DMS153 (cell line): ENCODE measurements at regions not wholly inside any gene's neighbourhood (a gene's known extent, or its start where the extent isn't known, plus 50 kb on each side); places are given as distances from the start of the nearest gene placed in this dataset.

Source experiments
- DNase-seq: peaks from one replicate; lab custom pipeline; 2025; lab: John Stamatoyannopoulos, UW

GRCh38 chr18:61989138-61989537 is 96.3 kb upstream of the RNF152 start:
- no peak for DNase-seq

- no peak for DNase-seq
Measured at GRCh38 chr18:61988100-61988499, 95.3 kb upstream of the RNF152 start.

GRCh38 chr18:61985681-61986080 is 92.9 kb upstream of the RNF152 start:
- DNase-seq: no peak

GRCh38 chr18:61984349-61984748 is 91.5 kb upstream of the RNF152 start:
- DNase-seq: no peak

GRCh38 chr18:61982475-61982874 is 89.7 kb upstream of the RNF152 start:
- no peak for DNase-seq

- no peak for DNase-seq
Measured at GRCh38 chr18:61980355-61980754, 87.5 kb upstream of the RNF152 start.

GRCh38 chr18:61975526-61976326 is 82.9 kb upstream of the RNF152 start:
- no peak for DNase-seq

- DNase-seq: peak; percentile 45
Measured at GRCh38 chr18:61973273-61974115, 80.7 kb upstream of the RNF152 start.

- peak; percentile 95 for DNase-seq
Measured at GRCh38 chr18:61972389-61973264, 79.8 kb upstream of the RNF152 start.

GRCh38 chr18:61967252-61967891 is 74.6 kb upstream of the RNF152 start:
- no peak for DNase-seq

- DNase-seq: no peak
Measured at GRCh38 chr18:61965311-61965710, 72.5 kb upstream of the RNF152 start.

GRCh38 chr18:61964616-61965015 is 71.8 kb upstream of the RNF152 start:
- no peak for DNase-seq

GRCh38 chr18:61963705-61964104 is 70.9 kb upstream of the RNF152 start:
- DNase-seq: no peak

GRCh38 chr18:61957801-61958516 is 65.2 kb upstream of the RNF152 start:
- DNase-seq: no peak

- DNase-seq: no peak
Measured at GRCh38 chr18:61955644-61956043, 62.8 kb upstream of the RNF152 start.

- no peak for DNase-seq
Measured at GRCh38 chr18:61954096-61954746, 61.4 kb upstream of the RNF152 start.

GRCh38 chr18:61953641-61954040 is 60.8 kb upstream of the RNF152 start:
- no peak for DNase-seq

GRCh38 chr18:61953161-61953560 is 60.4 kb upstream of the RNF152 start:
- no peak for DNase-seq

- DNase-seq: no peak
Measured at GRCh38 chr18:61951396-61951795, 58.6 kb upstream of the RNF152 start.

- no peak for DNase-seq
Measured at GRCh38 chr18:61950371-61950770, 57.6 kb upstream of the RNF152 start.

GRCh38 chr18:61949946-61950345 is 57.1 kb upstream of the RNF152 start:
- DNase-seq: no peak
